GM12864 (cell line): ENCODE measurements at regions not wholly inside any gene's neighbourhood (a gene's known extent, or its start where the extent isn't known, plus 50 kb on each side); places are given as distances from the start of the nearest gene placed in this dataset.

Experiments
- DNase-seq: peaks from one replicate; pipeline ENCODE4 v3.0.0-alpha.2; 2011; ENCODE audit warnings: low read depth
- H3K4me3 ChIP-seq: 2 replicates; pipeline ENCODE4 v1.5.1; 2011; ENCODE audit warnings: mild to moderate bottlenecking, low read depth, low read length, control low read depth
- CTCF ChIP-seq: IDR thresholded peaks from 2 replicates; pipeline ENCODE4 v1.5.1; 2011; ENCODE audit warnings: low read depth, mild to moderate bottlenecking, moderate library complexity, low read length, control low read depth, inconsistent platforms; ENCODE audit errors: missing control alignments

- H3K4me3 ChIP-seq = no peak overlapping the region
- DNase-seq = no peak
- TF ChIP-seq CTCF = no peak
Observed at GRCh38 chr18:27609221-27609620, 424.1 kb upstream of the CHST9 start.

DNA sequence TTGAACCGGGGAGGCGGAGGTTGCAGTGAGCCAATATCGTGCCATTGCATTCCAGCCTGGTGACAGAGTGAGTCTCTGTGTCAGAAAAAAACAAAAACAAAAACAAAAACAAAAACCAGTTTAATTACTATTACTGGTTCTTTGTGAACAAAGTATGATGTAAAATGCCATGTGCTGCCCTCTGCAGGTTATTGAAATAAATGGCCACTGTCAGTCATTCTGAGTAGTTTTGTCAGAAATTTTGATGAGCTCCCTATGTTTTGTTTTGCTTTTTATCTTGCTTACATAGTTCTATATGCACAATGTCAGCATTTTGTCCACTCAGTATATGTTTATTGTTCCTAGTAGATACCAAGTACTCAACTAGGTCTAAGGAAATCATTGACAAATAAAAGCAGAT lies 423.6 kb upstream of the CHST9 start:
- H3K4me3 ChIP-seq = no peak overlapping the region
- no peak for DNase-seq
- peak; percentile 50 for TF ChIP-seq CTCF

DNA sequence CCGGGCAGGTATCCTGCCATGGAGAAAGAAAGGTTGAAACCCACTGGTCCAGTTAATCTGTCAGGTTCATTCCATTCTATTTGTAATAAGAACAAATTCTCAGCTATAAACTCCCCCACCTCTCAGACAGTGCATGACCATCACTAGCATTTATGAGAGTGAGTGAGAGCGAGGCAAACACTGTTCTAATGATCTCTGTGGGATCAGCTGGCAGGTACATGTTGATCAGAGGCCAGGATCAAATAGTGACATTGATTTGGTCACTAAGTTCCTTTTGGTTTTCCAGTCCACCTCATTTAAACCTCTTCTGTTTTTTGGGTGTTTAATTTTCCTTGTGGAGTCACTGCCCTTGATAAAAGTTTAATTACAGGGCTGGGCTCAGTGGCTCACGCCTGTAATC lies 423.1 kb upstream of the CHST9 start:
- DNase-seq = no peak
- no peak for TF ChIP-seq CTCF
- no peak overlapping the region for H3K4me3 ChIP-seq

DNA sequence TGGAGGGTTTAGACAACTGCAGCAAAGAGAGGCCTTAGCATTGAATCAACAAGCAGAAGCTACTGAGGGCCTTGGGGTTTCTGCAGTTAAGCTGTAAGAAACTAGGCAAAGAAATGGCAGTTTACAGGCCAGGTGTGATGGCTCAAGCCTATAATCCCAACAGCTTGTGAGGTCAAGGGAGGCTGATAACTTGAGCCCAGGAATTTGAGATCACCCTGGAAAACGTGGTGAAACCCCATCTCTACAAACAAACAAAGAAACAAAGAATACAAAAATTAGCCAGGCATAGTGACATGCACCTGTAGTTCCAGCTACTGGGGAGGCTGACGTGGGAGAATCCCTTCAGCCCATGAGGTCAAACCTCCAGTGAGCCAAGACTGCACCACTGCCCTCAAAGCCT lies 421.6 kb upstream of the CHST9 start:
- TF ChIP-seq CTCF = no peak
- no peak for DNase-seq
- H3K4me3 ChIP-seq = no peak overlapping the region

- DNase-seq = no peak
- peak; percentile 82 for TF ChIP-seq CTCF
- no peak overlapping the region for H3K4me3 ChIP-seq
Observed at GRCh38 chr18:27605107-27605834, 420.2 kb upstream of the CHST9 start.

DNA sequence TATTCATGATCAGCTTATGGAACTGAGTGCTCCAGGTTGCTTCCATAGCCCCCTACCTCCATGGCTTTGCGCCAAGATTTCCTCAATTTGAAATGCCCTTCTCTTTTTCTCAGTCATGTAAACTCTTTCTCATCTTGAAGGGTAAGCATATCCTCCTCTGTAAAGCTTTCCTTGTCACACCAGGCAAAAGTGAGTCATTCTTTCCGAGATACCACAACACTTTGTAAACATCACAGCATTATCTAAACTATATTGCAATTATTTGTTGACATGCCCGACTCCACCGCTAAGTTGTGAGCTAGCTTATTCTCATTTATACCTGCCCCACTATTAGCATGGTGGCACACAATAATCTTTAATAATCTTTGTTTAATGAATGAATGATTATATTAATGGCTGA lies 419.5 kb upstream of the CHST9 start:
- no peak for TF ChIP-seq CTCF
- DNase-seq = no peak
- no peak overlapping the region for H3K4me3 ChIP-seq

GRCh38 chr18:27602092-27602491 lies 417.0 kb upstream of the CHST9 start:
- no peak for DNase-seq
- H3K4me3 ChIP-seq = no peak overlapping the region
- TF ChIP-seq CTCF = no peak
